ENCODE measurements at regions not wholly inside any gene's neighbourhood (a gene's known extent, or its start where the extent isn't known, plus 50 kb on each side); places are given as distances from the start of the nearest gene placed in this dataset.
A peak's percentile ranks its signal among the peaks of the same experiment; 100 is the strongest.

GRCh38 chr1:112267929-112268328, 128.1 kb upstream of the CTTNBP2NL start:
- H3K9me3 Mint-ChIP-seq = no peaks in the 10 kb centered on the region
- no peak overlapping the region for H3K27ac Mint-ChIP-seq
- no peak overlapping the region for H3K4me3 Mint-ChIP-seq
- intact Hi-C loops (cut with micrococcal nuclease) = no loop called here
- peaks cover 7% of the 10 kb centered on the region for H3K27me3 Mint-ChIP-seq
- no peaks in the 10 kb centered on the region for H3K36me3 Mint-ChIP-seq (ENCODE audit: low read depth)
- no peaks in the 10 kb centered on the region for H3K4me1 Mint-ChIP-seq
- no peak for DNase-seq

- Mint-ChIP-seq H3K4me3 (no peak overlapping the region), H3K9me3 (no peaks in the 10 kb centered on the region), H3K27ac (no peak overlapping the region), H3K36me3 (ENCODE audit: low read depth) (no peaks in the 10 kb centered on the region), H3K4me1 (no peaks in the 10 kb centered on the region), H3K27me3 (peaks cover 7% of the 10 kb centered on the region)
- no peak for DNase-seq
- intact Hi-C loops (cut with micrococcal nuclease) = no loop called here
These were observed 127.6 kb upstream of the CTTNBP2NL start for GRCh38 chr1:112268408-112268807.

DNA sequence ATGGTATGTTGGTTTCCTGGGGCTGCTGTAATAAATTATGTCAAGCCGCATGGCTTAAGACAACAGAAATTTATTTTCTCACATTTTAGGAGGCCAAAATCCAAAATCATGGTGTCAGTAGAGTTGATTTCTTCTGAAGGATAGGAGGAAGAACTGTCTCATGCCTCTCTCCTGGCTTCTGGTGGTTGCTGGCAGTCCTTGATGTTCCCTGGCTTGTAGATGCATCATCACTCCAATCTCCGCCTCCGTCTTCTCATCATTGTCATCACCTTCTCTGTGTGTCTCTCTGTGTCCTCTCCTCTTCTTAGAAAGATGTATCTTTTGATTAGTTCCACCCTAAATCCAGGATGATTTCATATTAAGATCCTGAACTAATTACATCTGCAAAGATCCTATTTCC, 124.7 kb upstream of the CTTNBP2NL start:
- no peaks in the 10 kb centered on the region for H3K36me3 Mint-ChIP-seq (ENCODE audit: low read depth)
- H3K27me3 Mint-ChIP-seq = peaks cover 8% of the 10 kb centered on the region
- peaks cover 6% of the 10 kb centered on the region for H3K9me3 Mint-ChIP-seq
- intact Hi-C loops (cut with micrococcal nuclease) = no loop called here
- H3K27ac Mint-ChIP-seq = no peak overlapping the region
- H3K4me1 Mint-ChIP-seq = no peaks in the 10 kb centered on the region
- H3K4me3 Mint-ChIP-seq = no peak overlapping the region
- no peak for DNase-seq

DNA sequence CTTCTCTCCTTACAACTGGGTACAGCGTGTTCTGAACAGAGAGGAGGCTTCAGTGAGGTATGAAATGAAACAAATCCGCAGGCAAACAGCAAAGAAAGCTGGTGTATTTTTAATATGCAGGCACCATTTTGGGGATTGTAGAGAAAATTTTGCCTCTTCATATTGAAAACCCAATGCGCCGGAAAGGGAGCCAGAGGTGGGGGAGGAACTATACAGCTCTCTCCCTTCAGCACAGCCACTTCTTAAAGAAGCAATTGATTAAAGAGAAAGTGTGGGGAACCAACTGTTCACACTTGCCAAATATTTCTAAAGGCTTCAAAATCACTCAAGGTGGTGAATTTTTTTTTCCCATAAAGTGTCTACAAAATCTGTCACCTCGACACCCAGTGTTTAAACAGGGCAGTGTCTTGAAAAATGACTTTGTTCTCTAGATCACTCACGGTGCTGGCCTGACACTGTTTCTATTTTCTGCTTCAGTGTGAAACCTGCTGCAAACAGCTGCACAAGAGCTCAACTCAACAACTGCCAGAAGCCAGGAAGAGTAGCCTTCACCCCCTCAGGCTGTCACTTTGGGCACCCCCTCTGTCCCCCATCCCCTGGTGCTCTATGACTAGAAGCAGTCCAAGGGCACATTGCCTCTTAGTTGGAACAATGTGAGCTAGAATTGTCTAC, 123.8 kb upstream of the CTTNBP2NL start:
- Mint-ChIP-seq H3K4me3 (no peak overlapping the region), H3K36me3 (ENCODE audit: low read depth) (no peaks in the 10 kb centered on the region), H3K9me3 (peaks cover 6% of the 10 kb centered on the region), H3K27ac (no peak overlapping the region), H3K27me3 (peaks cover 8% of the 10 kb centered on the region), H3K4me1 (no peaks in the 10 kb centered on the region)
- intact Hi-C loops (cut with micrococcal nuclease) = no loop called here
- no peak for DNase-seq

DNA sequence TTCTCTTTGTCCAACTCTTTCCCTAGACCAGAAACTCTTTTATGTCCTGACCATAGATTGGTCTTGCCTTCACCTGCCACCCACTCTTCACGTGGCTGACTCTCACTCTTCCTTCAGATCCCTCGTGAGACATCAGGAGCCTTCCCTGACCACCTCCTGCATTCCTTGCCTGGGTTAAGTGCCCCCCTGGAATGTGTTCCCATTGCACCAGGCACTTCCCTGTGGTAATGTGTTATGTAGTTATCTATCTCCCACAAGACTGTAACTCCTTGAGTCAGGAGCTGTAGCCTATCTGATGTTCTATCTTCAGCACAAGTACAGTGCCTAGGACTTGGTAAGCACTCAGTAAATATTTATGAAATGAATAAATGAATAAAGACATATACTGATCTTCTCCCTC, 111.2 kb upstream of the CTTNBP2NL start:
- no peaks in the 10 kb centered on the region for H3K4me1 Mint-ChIP-seq
- peaks cover 9% of the 10 kb centered on the region for H3K27me3 Mint-ChIP-seq
- intact Hi-C loops (cut with micrococcal nuclease) = no loop called here
- H3K9me3 Mint-ChIP-seq = no peaks in the 10 kb centered on the region
- H3K36me3 Mint-ChIP-seq (ENCODE audit: low read depth) = no peaks in the 10 kb centered on the region
- no peak overlapping the region for H3K27ac Mint-ChIP-seq
- no peak for DNase-seq
- H3K4me3 Mint-ChIP-seq = no peak overlapping the region

DNA sequence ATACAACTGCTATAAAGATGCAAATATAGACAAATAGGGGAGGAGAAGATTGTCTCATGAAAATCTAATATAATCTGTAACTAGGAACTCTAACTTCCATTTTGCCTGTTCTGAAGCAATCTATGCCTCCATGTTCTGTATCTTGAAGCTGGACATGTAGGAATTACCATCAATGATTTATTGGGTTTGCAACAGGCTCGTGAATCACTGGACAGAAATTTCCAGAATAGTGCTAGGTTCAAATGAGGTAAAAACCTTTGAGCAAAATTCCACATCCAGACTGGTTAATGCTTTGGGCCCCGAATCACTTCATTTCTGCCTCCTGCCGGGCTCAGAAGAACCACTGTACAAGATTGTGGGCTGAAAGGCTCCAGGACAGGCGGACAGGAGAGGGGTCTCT, 110.7 kb upstream of the CTTNBP2NL start:
- Mint-ChIP-seq H3K4me1 (no peaks in the 10 kb centered on the region), H3K4me3 (no peak overlapping the region), H3K27ac (no peak overlapping the region), H3K27me3 (peaks cover 11% of the 10 kb centered on the region), H3K9me3 (no peaks in the 10 kb centered on the region), H3K36me3 (ENCODE audit: low read depth) (no peaks in the 10 kb centered on the region)
- intact Hi-C loops (cut with micrococcal nuclease) = no loop called here
- no peak for DNase-seq

DNA sequence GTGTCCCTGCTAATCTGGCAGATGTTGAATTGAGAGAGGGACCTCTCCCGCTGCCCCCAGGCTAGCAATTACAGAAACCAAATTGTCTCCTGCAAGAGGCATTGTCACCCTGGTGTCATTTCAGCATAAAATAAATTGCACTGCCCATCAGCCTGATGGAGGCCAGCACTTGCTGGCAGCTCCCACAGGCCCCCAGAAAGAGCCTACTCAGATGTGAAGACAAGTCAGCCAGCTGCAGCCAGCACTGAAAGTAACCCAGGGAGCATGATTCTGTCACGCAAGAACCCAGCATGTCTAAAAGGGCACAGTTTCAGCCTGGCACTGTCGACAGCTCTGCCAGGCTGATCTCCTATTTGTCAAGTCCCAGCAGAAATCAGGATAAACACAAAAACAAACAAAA, 110.3 kb upstream of the CTTNBP2NL start:
- no peak overlapping the region for H3K4me3 Mint-ChIP-seq
- intact Hi-C loops (cut with micrococcal nuclease) = no loop called here
- DNase-seq = no peak
- no peaks in the 10 kb centered on the region for H3K4me1 Mint-ChIP-seq
- no peaks in the 10 kb centered on the region for H3K9me3 Mint-ChIP-seq
- H3K27ac Mint-ChIP-seq = no peak overlapping the region
- no peaks in the 10 kb centered on the region for H3K36me3 Mint-ChIP-seq (ENCODE audit: low read depth)
- peaks cover 14% of the 10 kb centered on the region for H3K27me3 Mint-ChIP-seq

DNA sequence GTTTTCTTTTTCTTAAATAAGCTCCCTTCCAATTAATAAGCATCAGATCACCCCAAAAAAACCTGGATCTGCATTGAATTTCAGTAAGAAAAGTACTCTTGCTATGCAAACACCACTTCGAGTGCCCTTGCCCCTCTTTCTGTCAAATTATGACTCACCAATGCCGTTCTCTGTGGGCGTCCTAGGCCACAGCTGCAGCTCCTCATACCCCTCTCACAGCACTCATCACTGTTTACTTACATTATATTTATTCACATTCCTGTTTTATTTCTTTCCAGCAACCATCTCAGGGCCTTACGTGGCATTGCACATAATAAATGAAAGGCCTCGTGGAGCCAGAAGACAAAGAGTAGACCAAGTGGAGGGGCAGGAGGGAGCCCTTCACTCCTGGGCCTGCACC, 99.1 kb upstream of the CTTNBP2NL start:
- peaks cover 2% of the 10 kb centered on the region for H3K27me3 Mint-ChIP-seq
- intact Hi-C loops (cut with micrococcal nuclease) = no loop called here
- H3K27ac Mint-ChIP-seq = no peak overlapping the region
- H3K4me1 Mint-ChIP-seq = no peaks in the 10 kb centered on the region
- H3K36me3 Mint-ChIP-seq (ENCODE audit: low read depth) = no peaks in the 10 kb centered on the region
- no peaks in the 10 kb centered on the region for H3K9me3 Mint-ChIP-seq
- DNase-seq = no peak
- no peak overlapping the region for H3K4me3 Mint-ChIP-seq

- Mint-ChIP-seq H3K27me3 (no peaks in the 10 kb centered on the region), H3K9me3 (no peaks in the 10 kb centered on the region), H3K27ac (no peak overlapping the region), H3K4me1 (no peaks in the 10 kb centered on the region), H3K4me3 (no peak overlapping the region), H3K36me3 (ENCODE audit: low read depth) (no peaks in the 10 kb centered on the region)
- intact Hi-C loops (cut with micrococcal nuclease) = no loop called here
- no peak for DNase-seq
These were observed 98.5 kb upstream of the CTTNBP2NL start for GRCh38 chr1:112297536-112297935.

DNA sequence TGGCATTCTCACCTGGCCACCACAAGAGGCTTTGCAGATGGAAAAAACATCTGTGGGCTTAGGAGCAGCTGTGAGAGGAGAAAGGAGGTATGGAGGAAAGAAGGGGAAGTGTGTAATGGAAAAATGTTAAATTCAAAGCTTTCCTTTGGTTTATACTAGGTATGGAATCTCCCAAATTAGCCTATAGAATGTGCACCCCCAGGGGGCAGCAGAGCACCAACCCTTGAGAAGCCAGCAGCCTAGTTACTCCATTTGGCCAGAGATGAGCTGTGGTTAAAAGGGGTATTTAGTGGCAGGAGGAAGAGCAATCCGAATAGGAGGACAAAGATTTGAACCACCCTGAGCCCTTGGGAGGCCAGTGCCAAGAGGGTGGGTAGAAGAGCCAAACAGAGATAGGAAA, 97.5 kb upstream of the CTTNBP2NL start:
- Mint-ChIP-seq H3K27me3 (peaks cover 4% of the 10 kb centered on the region), H3K4me3 (no peak overlapping the region), H3K36me3 (ENCODE audit: low read depth) (no peaks in the 10 kb centered on the region), H3K27ac (no peak overlapping the region), H3K4me1 (no peaks in the 10 kb centered on the region), H3K9me3 (no peaks in the 10 kb centered on the region)
- peak; percentile 77 for DNase-seq
- intact Hi-C loops (cut with micrococcal nuclease) = loop anchor here (2.0 kb wide), 1 partner anchor 70 kb away; no protein-coding TSS in a partner anchor

GRCh38 chr1:112304126-112304525, 91.9 kb upstream of the CTTNBP2NL start:
- intact Hi-C loops (cut with micrococcal nuclease) = no loop called here
- no peaks in the 10 kb centered on the region for H3K9me3 Mint-ChIP-seq
- H3K27me3 Mint-ChIP-seq = peaks cover 16% of the 10 kb centered on the region
- H3K27ac Mint-ChIP-seq = no peak overlapping the region
- no peak for DNase-seq
- no peaks in the 10 kb centered on the region for H3K36me3 Mint-ChIP-seq (ENCODE audit: low read depth)
- H3K4me3 Mint-ChIP-seq = no peak overlapping the region
- H3K4me1 Mint-ChIP-seq = no peaks in the 10 kb centered on the region

GRCh38 chr1:112304612-112305011, 91.4 kb upstream of the CTTNBP2NL start:
- intact Hi-C loops (cut with micrococcal nuclease) = no loop called here
- H3K27ac Mint-ChIP-seq = no peak overlapping the region
- H3K4me3 Mint-ChIP-seq = no peak overlapping the region
- H3K27me3 Mint-ChIP-seq = peaks cover 16% of the 10 kb centered on the region
- H3K9me3 Mint-ChIP-seq = no peaks in the 10 kb centered on the region
- no peaks in the 10 kb centered on the region for H3K36me3 Mint-ChIP-seq (ENCODE audit: low read depth)
- H3K4me1 Mint-ChIP-seq = no peaks in the 10 kb centered on the region
- no peak for DNase-seq

DNA sequence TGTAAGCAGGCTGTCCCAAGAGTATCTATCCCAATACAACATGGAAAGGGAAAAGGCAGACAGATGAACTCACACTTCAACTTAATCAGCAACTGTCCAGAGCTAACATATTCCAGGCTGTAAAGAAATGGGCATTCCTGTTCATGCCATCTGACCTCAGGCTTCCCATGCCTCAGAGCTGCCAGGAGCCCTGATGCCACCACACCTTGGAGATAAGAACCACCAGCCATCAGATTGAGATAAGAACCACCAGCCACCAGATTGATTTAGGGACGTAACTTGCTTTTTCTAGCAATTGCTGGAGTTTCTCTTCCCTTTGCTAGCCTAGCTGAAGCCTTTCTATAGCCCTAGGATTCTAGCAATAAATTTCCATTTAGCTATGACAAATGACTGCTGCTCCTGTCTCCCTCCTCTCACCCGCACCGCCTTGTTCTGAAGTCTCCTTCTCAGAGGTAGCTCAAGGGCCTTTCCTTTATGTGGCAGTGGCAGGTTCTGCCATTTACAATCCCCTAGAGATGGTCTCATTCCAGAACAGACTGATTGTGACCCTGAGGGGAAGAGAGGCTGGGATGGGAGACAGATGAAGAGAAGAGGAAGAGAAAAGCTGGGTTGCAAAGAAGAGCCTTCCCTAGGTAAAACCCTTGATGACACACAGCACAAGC, 88.0 kb upstream of the CTTNBP2NL start:
- H3K4me1 Mint-ChIP-seq = no peaks in the 10 kb centered on the region
- intact Hi-C loops (cut with micrococcal nuclease) = no loop called here

DNA sequence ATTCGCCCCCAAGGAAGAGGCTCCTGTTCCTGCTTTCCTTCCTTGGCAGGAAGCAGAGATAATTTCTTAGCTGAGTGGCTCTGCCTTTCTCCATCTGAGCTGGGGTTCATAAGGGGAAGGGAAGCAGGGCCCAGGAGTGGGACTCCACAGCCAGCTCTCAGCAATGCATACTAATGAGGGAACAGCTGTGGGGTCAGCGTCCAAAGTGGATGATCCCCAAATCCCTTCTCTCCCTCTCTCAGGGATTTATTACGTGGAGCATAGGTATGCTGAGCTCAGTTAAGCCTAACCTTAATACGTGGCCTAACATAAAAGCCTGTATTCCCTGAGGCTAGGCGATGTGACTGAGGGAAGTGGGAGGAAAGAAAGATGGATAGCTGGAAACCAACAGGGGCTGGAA, 87.3 kb upstream of the CTTNBP2NL start:
- DNase-seq = no peak
- intact Hi-C loops (cut with micrococcal nuclease) = no loop called here
- Mint-ChIP-seq H3K4me1 (no peaks in the 10 kb centered on the region), H3K4me3 (no peak overlapping the region), H3K27ac (no peak overlapping the region), H3K9me3 (no peaks in the 10 kb centered on the region), H3K27me3 (peaks cover 17% of the 10 kb centered on the region), H3K36me3 (ENCODE audit: low read depth) (no peaks in the 10 kb centered on the region)

More for the DNA sequence above, 88.0 kb upstream of the CTTNBP2NL start:
- DNase-seq = no peak
- H3K27me3 Mint-ChIP-seq = peaks cover 18% of the 10 kb centered on the region
- no peaks in the 10 kb centered on the region for H3K36me3 Mint-ChIP-seq (ENCODE audit: low read depth)
- H3K4me3 Mint-ChIP-seq = no peak overlapping the region
- no peaks in the 10 kb centered on the region for H3K9me3 Mint-ChIP-seq
- no peak overlapping the region for H3K27ac Mint-ChIP-seq

- H3K9me3 Mint-ChIP-seq = no peaks in the 10 kb centered on the region
These were observed 86.5 kb upstream of the CTTNBP2NL start for GRCh38 chr1:112309499-112309898.

More at GRCh38 chr1:112309499-112309898, 86.5 kb upstream of the CTTNBP2NL start:
- Mint-ChIP-seq H3K27me3 (peaks cover 17% of the 10 kb centered on the region), H3K36me3 (ENCODE audit: low read depth) (no peaks in the 10 kb centered on the region), H3K4me1 (no peaks in the 10 kb centered on the region), H3K27ac (no peak overlapping the region), H3K4me3 (no peak overlapping the region)
- intact Hi-C loops (cut with micrococcal nuclease) = no loop called here
- DNase-seq = no peak

Data from activated CD4-positive, alpha-beta T cell treated with anti-CD3 and anti-CD28 coated beads, Interleukin-2, amount 10 ng/mL, durations not matched to agents 24 days and 14 days (primary cell).